Panc1 (cell line): ENCODE measurements at regions not wholly inside any gene's neighbourhood (a gene's known extent, or its start where the extent isn't known, plus 50 kb on each side); places are given as distances from the start of the nearest gene placed in this dataset.

Experiments used
- CTCF ChIP-seq: fragments of 450-650 bp; IDR thresholded peaks from 2 replicates; pipeline ENCODE4 v1.5.1; 2017; ENCODE audit warnings: mild to moderate bottlenecking
- POLR2AphosphoS5 ChIP-seq: IDR thresholded peaks from 2 replicates; pipeline ENCODE4 v1.6.1; 2012; ENCODE audit warnings: mild to moderate bottlenecking, low read depth, low read length, moderate library complexity
- REST ChIP-seq, 2 experiments: IDR thresholded peaks; 2 replicates each; pipeline ENCODE4 v1.6.1; 2011 to 2012; ENCODE audit warnings: low read depth in 2 of 2, control low read depth in 1 of 2, low read length in 1 of 2, mild to moderate bottlenecking in 1 of 2, moderate library complexity in 1 of 2; ENCODE audit not compliant: insufficient read depth in 1 of 2
- SIN3A ChIP-seq: IDR thresholded peaks from 2 replicates; pipeline ENCODE4 v1.6.1; 2012; ENCODE audit warnings: low read depth, mild to moderate bottlenecking, low read length, moderate library complexity, borderline replicate concordance; ENCODE audit not compliant: insufficient read depth

DNA sequence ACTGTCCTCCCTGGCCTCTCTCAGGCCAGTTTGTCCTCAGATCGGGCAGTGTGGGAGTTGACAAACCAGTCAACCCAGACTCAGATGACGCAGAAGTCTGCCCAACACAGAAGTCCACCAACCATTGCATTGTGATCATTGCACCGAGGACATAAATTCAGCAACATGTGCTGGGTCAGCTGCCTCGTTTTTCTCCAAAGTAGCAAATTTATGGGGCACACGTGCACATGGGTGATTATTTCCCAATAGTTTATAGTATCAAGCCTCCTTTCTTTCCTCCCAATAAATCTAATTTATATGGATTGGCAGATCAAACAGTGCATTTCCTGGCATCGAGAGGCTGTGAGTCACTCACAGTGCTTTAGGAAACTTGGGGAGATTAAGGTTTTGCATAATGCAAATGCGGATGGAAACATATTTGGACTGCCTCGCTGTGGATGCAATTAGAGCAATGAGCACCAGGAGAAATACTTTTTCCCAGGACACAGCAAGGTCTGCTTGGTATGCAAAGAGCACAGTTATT is 413.7 kb upstream of the SULF2 start:
- no peak for TF ChIP-seq REST (IDR thresholded peaks at IDR 0.05; ENCODE audit: insufficient read depth in 1 of 2, low read depth in 2 of 2, low read length in 1 of 2)
- no peak for TF ChIP-seq SIN3A
- no peak for TF ChIP-seq POLR2AphosphoS5
- no peak for TF ChIP-seq CTCF
